Neural cell (in vitro differentiated cells): ENCODE measurements at regions not wholly inside any gene's neighbourhood (a gene's known extent, or its start where the extent isn't known, plus 50 kb on each side); places are given as distances from the start of the nearest gene placed in this dataset.

Source experiments
- H2AFZ ChIP-seq: fragments of 200-600, 300-800 bp; sonication (generic), shearing (Covaris generic); 2 replicates; pipeline ENCODE4 v1.6.0; 2014; ENCODE audit warnings: low read depth, mild to moderate bottlenecking, antibody characterized with exemption, low read length, moderate library complexity
- H3F3A ChIP-seq: fragments of 200-600 bp; shearing (Covaris generic); 2 replicates; pipeline ENCODE4 v1.6.1; 2016; ENCODE audit warnings: mild to moderate bottlenecking, moderate library complexity, mixed read lengths, antibody characterized with exemption, low read length; ENCODE audit not compliant: insufficient read depth, poor library complexity, severe bottlenecking
- H3K27ac ChIP-seq: fragments of 200-600, 300-800 bp; sonication (generic), shearing (Covaris generic); 2 replicates; pipeline ENCODE4 v1.5.1; 2014; ENCODE audit warnings: mild to moderate bottlenecking, low read length, moderate library complexity
- H3K27me3 ChIP-seq: fragments of 300-800, 200-600 bp; sonication (generic), shearing (Covaris generic); 2 replicates; pipeline ENCODE4 v1.6.0; 2014; ENCODE audit warnings: mild to moderate bottlenecking, low read depth, low read length, moderate library complexity; ENCODE audit not compliant: insufficient read depth
- H3K36me3 ChIP-seq: fragments of 300-800, 200-600 bp; sonication (generic), shearing (Covaris generic); 2 replicates; pipeline ENCODE4 v1.5.1; 2014; ENCODE audit warnings: mild to moderate bottlenecking, antibody characterized with exemption, low read length, moderate library complexity; ENCODE audit not compliant: insufficient read depth
- H3K4me2 ChIP-seq: fragments of 300-800, 200-600 bp; sonication (generic), shearing (Covaris generic); 2 replicates; pipeline ENCODE4 v1.6.0; 2014; ENCODE audit warnings: mild to moderate bottlenecking, low read length
- H3K4me3 ChIP-seq: fragments of 300-800, 200-600 bp; sonication (generic), shearing (Covaris generic); 2 replicates; pipeline ENCODE4 v1.5.1; 2014; ENCODE audit warnings: mild to moderate bottlenecking, low read length, moderate library complexity
- H3K79me2 ChIP-seq: fragments of 200-600 bp; shearing (Covaris generic); replicated peaks from 2 replicates; pipeline ENCODE4 v1.6.0; 2014; ENCODE audit warnings: mild to moderate bottlenecking, low read length, moderate library complexity; ENCODE audit not compliant: insufficient read depth
- H3K9ac ChIP-seq: fragments of 300-800, 200-600 bp; sonication (generic), shearing (Covaris generic); 2 replicates; pipeline ENCODE4 v1.6.1; 2016; ENCODE audit warnings: mild to moderate bottlenecking, low read length, mixed read lengths
- H3K9me2 ChIP-seq: fragments of 200-600 bp; shearing (Covaris generic); 2 replicates; pipeline ENCODE4 v1.6.1; 2016; ENCODE audit warnings: mild to moderate bottlenecking, low read length, mixed read lengths; ENCODE audit not compliant: insufficient read depth
- H3K9me3 ChIP-seq: fragments of 200-600, 300-800 bp; sonication (generic), shearing (Covaris generic); 2 replicates; pipeline ENCODE4 v1.6.1; 2016; ENCODE audit warnings: mild to moderate bottlenecking, mixed run types, low read length, moderate library complexity, mixed read lengths
- H4K20me1 ChIP-seq: fragments of 200-600 bp; shearing (Covaris generic); 2 replicates; pipeline ENCODE4 v1.6.1; 2016; ENCODE audit warnings: mild to moderate bottlenecking, mixed run types; ENCODE audit not compliant: insufficient read depth
- CTCF ChIP-seq: fragments of 450-650 bp; IDR thresholded peaks from 2 replicates; pipeline ENCODE4 v1.5.1; 2014; ENCODE audit warnings: antibody characterized with exemption, mild to moderate bottlenecking, moderate library complexity; ENCODE audit not compliant: poor library complexity, severe bottlenecking
- EP300 ChIP-seq: fragments of 450-650 bp; conservative IDR thresholded peaks from 2 replicates; pipeline ENCODE4 v1.6.1; 2014; ENCODE audit warnings: antibody characterized with exemption, mild to moderate bottlenecking, moderate library complexity; ENCODE audit not compliant: poor library complexity, severe bottlenecking
- EZH2 ChIP-seq: fragments of 200-600, 300-800 bp; shearing (Covaris generic), sonication (generic); IDR thresholded peaks from 2 replicates; pipeline ENCODE4 v1.6.1; 2014; ENCODE audit warnings: antibody characterized with exemption, low read length, borderline replicate concordance, mild to moderate bottlenecking; ENCODE audit not compliant: insufficient read depth, poor library complexity, severe bottlenecking
- MXI1 ChIP-seq: fragments of 450-650 bp; conservative IDR thresholded peaks from 2 replicates; pipeline ENCODE4 v1.6.1; 2014; ENCODE audit warnings: antibody characterized with exemption, mild to moderate bottlenecking; ENCODE audit not compliant: poor library complexity, severe bottlenecking
- POLR2AphosphoS5 ChIP-seq: IDR thresholded peaks from 2 replicates; pipeline ENCODE4 v1.6.1; 2012
- RAD21 ChIP-seq: fragments of 450-650 bp; conservative IDR thresholded peaks from 2 replicates; pipeline ENCODE4 v1.6.1; 2014; ENCODE audit warnings: antibody characterized with exemption, mild to moderate bottlenecking, moderate library complexity
- REST ChIP-seq: IDR thresholded peaks from 2 replicates; pipeline ENCODE4 v1.6.1; 2012; ENCODE audit warnings: borderline replicate concordance
- SMC3 ChIP-seq: fragments of 450-650 bp; conservative IDR thresholded peaks from 2 replicates; pipeline ENCODE4 v1.6.1; 2014; ENCODE audit warnings: antibody characterized with exemption, mild to moderate bottlenecking, moderate library complexity; ENCODE audit not compliant: poor library complexity
- TAF1 ChIP-seq: IDR thresholded peaks from 2 replicates; pipeline ENCODE4 v1.6.1; 2012; ENCODE audit warnings: low read depth

- Histone ChIP-seq H3K79me2 (no peaks in the 10 kb centered on the region), H3K4me2 (no peak overlapping the region), H3K9me2 (no peaks in the 10 kb centered on the region), H3K27ac (no peak overlapping the region), H3K4me3 (no peak overlapping the region), H3K9ac (no peak overlapping the region), H3K9me3 (no peaks in the 10 kb centered on the region), H4K20me1 (no peaks in the 10 kb centered on the region), H3K36me3 (no peaks in the 10 kb centered on the region), H3F3A (no peaks in the 10 kb centered on the region), H2AFZ (no peak overlapping the region), H3K27me3 (no peaks in the 10 kb centered on the region)
- TF ChIP-seq POLR2AphosphoS5 (no peak), SMC3 (no peak), RAD21 (no peak), EZH2 (no peak), MXI1 (no peak), CTCF (no peak), EP300 (no peak), REST (no peak), TAF1 (no peak)
These were observed 295.9 kb upstream of the TMEM229A start for GRCh38 chr7:124328774-124329173.

DNA sequence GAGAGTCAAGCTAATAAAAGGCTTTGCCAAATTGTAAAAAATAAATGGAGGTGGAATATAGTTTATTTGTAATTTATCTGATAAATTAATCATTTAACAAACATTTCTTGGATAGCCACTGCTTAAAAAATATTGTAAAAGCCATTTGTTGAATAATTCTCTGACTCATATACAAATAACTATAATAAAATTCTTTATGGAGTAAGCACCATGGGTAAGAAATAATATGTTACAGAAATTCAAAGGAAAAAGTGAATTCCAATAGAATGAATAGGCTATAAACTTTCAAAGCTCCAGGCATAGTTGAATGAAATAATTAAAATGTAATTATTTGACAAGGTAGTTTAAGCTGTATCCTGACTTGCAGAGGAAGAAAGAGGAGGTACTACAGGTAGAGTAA, 291.4 kb upstream of the TMEM229A start:
- TF ChIP-seq POLR2AphosphoS5 (no peak), MXI1 (no peak), RAD21 (no peak), EZH2 (no peak), EP300 (no peak), CTCF (no peak), TAF1 (no peak), SMC3 (no peak), REST (no peak)

More for the DNA sequence above, 291.4 kb upstream of the TMEM229A start:
- H3K27me3 ChIP-seq, result no peaks in the 10 kb centered on the region
- H3K9me2 ChIP-seq, result no peaks in the 10 kb centered on the region
- H3F3A ChIP-seq, result no peaks in the 10 kb centered on the region
- H3K9me3 ChIP-seq, result no peaks in the 10 kb centered on the region
- no peak overlapping the region for H3K4me2 ChIP-seq
- H3K27ac ChIP-seq, result no peak overlapping the region
- H3K79me2 ChIP-seq, result no peaks in the 10 kb centered on the region
- H3K36me3 ChIP-seq, result no peaks in the 10 kb centered on the region
- H3K4me3 ChIP-seq, result no peak overlapping the region
- H3K9ac ChIP-seq, result no peak overlapping the region
- H4K20me1 ChIP-seq, result no peaks in the 10 kb centered on the region
- H2AFZ ChIP-seq, result no peak overlapping the region
